RPMI7951 (cell line): ENCODE measurements at regions not wholly inside any gene's neighbourhood (a gene's known extent, or its start where the extent isn't known, plus 50 kb on each side); places are given as distances from the start of the nearest gene placed in this dataset.

Experiments used
- DNase-seq: peaks from one replicate; pipeline ENCODE4 v3.0.0-alpha.2; 2012; ENCODE audit warnings: low read depth

DNA sequence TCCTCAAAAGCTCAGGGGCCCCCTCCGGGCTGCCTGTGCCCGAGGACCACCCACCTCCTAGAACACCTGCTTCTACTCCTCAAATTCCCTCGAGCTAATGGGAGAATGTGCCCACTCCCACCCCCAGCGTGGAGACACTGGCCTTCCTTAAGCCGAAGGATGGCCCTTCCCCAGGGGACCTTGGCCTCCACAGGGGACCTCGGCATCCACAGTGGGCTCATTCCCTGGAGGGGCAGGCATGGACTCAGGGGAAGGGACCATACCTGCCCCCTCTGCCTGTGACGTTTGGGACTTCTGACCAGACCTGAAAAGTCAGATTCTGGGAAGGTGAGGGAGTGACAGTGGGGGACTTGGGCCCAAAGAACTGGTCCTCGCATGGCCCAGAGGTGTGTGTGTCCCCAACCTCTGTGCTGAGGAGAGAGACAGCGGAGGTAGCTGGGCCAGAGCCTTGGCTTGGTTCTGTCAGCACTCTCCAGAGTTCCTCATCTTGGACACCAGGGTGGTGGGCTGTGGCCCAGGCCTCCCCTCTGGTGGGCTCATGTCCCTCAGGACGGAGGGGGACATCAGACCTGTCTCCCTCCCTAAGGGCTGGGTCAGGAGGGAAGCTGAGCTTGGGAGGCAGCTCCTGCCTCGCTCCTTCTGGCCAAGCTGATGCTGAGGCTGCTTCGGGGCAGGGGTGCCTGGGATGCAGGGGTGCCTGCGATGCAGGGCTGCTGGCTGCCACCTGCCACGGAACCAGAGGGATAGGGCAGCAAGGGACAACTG lies 240.4 kb downstream of the HAUS1 start:
- DNase-seq = no peak

DNA sequence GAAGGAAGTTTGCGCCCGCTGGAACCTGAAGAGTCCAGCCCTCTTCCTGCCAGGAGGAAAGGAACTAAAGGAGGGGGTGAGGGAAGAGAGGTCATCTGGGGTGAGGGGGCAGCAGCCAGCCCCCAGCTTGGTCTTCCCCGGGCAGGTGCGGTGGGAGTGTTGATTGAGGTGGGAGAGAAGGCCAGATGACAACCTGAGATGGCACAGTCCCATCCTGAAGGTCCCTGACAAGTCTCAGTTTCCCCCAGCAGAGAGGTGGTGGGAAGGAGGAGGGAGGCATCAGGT lies 240.9 kb downstream of the HAUS1 start:
- no peak for DNase-seq

DNA sequence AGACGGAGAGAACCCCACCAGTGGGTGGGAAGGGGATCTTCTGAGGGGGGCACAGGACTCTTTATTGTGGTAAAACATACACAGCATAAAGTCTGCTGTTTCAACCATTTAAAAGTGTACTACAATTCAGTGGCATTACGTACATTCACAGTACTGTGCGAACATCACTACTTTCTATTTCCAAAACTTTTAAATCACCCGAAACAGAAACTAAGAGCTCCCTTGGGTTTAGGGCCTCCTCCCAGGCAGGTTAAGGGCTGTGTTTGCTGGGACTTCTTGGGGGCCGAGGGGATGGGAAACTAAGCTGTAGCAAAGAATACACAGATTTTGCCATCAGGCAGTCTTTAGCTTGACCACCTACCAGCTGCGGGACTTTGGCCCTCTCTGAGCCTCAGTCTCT lies 242.0 kb downstream of the HAUS1 start:
- DNase-seq = no peak

DNA sequence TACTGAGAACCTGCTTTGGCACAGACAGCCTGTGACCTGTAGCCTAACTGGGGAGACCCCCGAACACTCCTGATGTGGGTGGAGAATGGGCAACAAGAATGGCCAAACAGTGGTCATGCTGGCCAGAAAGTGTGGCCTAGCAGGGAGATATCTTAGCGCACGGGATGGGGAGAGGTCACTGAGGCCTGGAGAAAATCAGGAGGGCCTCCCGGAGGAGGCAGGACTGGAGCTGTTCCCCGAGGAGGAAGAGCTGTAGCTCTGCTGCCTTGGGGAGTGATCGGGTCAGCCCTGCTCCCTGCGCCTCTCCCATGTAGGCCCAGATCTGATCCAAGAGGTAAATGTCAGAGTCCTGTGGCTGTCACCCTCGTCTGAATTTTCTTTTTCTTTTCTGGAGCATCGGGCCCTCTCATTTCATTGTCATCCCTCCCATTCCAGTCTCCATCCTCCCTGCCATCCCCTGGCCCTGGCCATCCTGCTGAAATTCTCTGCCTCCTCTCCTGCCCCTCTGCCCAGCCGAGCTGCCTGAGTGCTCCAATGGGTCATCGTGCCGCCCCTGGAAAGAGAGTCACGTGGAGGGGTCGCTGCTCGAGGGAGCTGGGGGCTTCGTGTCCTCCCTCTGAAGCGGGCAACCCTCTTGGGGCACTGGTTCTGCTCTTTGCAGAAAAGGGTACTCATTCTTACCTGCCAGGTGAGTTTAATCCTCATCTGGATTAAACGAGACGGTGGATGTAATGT lies 242.9 kb downstream of the HAUS1 start:
- DNase-seq = no peak

DNA sequence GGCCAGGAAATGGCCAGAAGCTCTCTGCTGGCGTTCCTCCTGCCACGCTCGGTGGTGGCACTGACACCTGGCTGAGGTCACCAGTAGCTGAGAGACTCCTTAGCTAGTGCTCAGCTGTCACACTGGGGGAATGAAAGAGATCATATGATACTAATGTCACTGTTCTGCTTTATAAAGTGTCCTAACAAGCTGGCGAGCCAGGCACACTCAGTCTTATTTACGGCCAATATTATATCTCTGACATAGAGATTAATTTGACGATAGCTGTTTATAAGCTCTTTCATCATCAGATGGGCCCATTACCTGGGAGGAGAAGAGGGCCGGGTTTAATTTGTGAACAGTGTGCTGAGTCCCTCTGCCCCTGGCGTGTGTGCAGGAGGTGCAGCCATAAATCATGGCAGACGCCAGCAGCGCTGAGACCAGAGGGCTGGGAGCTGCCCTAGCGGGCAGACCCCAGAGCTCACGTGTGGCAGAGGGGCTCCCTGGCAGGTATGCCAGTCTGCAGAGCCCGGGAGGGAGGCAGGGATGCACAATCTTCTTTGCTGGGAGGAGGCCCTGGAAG lies 246.5 kb downstream of the HAUS1 start:
- DNase-seq = no peak

DNA sequence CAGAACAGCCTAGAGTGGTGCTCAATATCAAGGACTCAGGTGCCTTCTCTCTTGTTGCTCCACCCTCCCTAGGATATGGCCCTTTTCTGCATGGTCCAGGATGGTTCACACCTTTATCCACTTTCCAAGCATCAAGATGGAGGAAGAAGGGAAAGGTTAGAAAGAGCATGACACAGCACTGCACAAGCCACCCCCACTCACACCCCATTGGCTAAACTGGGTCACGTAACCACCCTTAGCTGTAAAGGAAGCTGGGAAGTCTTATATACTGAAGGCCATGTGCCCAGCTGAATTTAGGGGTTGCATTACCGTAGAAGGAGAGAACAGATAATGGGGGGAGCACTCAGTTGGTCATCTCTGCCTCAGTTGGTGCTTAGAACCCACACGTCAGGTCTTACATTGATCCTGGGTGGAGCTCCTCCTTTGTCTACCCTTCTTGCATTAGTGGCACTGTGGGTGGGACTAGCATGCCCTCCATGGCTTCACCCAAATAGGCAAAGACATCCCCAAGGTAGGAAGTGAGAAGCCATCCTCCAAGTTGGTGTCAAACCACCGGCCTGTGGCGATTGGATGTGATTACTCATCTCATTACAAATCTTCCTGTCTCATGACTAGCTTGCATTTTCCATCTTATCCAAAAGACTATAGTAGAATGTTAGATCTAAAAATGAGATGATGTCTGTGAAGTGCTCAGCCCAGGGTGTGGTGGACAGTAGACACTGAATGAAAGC lies 248.5 kb downstream of the HAUS1 start:
- no peak for DNase-seq

DNA sequence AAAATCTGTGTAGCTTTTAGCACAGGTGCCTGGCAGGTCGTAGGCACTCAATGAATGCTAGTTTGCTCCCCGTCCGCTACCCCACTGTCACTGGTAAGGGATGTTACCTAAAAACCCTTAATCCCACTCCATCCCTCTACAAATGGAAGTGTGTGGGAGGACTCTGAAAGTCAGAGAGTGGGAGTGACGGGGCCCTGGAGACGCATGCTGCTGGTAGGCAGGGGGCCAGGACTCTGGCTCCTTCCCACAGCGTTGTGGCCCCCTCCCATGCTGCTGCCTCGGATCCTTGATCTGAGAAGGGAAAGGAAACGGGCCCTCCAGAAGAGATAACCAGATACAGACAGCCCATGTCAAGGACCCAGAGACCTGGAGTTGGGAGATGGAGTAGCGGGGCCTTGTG lies 249.3 kb downstream of the HAUS1 start:
- DNase-seq = no peak

DNA sequence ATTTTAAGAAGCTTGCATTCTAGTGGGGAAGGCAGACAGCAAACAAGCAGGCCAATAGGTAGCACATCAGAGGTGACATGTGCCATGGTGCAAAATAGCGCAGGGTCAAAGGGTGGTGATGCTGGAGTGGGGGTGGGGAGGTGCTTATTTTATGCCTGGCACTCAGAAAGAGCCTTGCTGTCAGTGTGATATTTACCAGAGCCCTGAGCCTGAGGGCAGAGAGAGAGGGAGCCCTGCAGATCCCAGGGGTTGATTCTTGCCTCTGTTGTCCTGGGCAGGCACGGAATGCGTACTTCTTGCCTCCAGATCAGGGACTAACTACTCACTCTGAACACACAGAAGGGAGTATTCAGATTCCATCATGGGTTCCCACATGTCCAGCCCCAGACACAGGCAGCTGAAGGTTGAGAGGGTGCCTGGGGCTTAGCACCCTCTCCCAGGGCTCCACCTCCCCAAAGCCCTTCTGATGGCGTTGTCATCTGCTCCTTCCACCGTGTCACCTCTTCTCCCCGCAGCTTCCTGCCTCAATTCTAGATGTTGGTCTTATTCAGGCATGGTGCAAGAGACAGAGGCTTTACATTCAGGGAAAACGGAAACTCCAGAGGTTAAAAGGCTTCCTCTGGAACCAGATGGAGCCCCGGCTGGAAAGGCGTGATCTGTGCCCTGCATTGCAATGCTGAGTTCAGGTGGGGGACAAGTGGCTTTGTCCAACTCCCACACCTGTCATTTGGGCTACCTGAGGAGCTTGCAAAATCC lies 252.3 kb downstream of the HAUS1 start:
- no peak for DNase-seq

DNA sequence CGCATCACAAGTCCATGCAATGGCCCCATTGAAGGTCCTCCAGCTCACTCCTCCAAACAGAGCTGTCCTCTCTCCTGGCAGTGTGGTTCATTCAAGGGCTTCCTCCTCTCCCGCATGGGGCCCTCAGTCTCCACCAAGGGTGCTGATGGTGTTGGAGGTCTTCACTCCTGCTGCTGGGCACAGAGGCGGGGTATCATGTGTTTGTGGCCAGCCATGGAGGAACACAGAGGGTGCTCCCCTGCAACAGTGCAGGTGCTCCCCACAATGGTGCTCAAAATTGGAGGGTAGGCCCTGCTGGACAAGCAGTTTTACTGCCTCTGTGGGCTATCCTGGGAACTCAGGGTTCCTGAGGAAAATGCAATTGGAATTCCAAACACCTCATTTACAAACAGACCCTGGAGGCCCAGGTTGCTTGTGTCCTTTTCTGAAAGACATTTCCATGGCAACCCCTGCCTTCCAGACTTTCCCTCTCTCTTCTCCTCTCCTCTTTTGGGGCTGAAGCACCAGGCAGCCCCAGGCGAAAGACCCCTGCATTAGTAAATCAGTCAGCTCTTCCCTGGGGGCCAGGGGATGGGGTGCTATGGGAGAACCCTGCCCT lies 256.0 kb downstream of the HAUS1 start:
- no peak for DNase-seq

DNA sequence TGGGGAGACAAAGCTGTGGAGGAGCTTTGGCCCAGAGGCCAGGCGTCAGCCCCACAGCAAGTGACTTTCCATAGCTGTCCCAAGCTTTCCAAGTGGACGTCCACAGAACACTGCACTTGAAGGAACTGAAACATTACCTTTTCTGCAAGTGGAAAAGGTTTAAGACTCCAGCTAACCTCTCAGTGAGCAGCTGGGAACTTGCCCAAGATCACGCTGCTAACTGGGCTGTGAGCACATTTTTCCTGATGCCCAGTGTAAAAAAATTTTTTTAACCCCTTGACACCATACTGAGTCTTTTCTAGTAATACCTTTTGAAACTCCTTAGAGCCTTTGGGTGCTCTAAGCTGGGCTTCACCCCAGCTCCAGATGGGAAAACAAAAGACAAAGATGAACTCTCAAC lies 256.7 kb downstream of the HAUS1 start:
- DNase-seq = no peak

DNA sequence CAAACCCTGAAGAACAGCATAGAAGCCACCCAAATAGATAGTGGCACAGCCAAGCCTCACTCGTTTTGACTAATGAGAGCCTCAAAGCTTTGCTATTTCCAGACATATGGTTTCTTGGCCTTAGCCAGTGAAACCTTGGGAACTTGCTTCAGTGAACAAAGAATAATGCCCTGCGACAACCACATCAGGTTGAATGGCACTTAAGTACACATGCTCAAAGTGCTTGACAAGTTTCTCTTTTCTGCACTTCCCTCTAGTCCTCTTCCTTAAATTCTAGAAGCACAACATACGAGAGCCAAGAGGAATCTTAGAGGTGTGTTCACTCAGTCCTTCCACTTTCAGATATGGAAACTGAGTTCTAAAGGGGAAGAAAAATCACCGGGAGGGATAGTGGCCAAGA lies 258.3 kb downstream of the HAUS1 start:
- DNase-seq = no peak

DNA sequence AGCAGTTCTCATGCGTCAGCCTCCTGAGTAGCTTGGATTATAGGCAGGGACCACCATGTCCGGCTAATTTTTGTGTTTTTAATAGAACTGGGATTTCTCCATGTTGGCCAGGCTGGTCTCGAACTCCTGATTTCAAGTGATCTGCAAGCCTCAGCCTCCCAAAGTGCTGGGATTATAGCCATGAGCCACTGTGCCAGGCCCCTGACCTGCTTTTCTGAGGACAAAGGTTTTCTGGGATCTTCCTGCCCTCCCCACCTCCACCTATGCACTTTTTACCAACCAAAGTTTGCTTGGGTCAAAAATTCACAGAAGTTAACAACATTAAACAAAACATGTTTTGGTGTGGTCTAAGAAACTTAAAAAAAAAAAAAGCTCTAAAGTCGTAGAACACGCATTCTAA lies 259.9 kb downstream of the HAUS1 start:
- no peak for DNase-seq

DNA sequence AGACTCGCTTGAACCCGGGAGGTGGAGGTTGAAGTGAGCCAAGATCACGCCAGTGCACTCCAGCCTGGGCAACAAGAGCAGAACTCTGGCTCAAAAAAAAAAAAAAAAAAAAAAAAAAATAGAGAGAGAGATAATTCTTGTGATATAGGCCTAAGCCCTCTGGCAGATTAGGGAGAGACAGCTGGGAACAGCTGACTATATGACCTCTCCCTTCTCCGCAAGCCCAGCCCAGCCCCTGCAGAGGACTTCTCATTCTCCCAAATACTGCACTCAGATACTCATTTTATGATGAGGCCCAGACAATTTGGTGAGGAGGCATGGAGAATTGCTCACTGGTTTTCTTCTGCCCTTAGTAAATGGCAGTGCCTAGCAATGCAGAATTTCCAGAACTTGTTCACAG lies 262.0 kb downstream of the HAUS1 start:
- no peak for DNase-seq

DNA sequence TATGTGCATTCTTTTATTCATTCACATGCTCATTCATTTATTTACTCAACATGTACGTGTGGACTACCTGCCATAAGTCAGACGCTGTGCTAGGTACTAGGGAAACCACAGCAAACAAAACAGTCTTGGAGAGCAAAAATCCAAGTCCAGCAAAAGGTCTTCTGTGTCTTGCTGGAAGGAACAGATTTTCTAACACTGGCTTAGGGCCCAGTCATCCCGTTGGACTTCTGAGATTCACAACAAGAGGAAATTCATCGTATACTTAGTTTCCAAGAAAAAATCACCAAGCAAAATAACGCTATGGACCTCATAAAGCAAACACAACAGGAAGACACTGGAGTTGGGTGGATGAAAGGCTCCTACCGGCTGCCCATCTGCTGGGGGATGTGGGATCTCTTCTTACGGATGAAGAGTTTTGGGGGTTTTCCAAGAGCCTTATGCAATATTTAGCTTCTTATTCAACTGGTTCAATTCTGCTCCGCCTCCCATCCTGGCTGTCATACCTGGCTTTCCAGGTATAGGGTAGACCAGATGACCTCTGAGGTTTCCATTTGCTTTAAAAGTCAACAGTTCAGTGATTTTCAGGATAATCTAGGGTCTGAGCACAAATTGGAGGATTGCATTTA lies 262.7 kb downstream of the HAUS1 start:
- DNase-seq = no peak

DNA sequence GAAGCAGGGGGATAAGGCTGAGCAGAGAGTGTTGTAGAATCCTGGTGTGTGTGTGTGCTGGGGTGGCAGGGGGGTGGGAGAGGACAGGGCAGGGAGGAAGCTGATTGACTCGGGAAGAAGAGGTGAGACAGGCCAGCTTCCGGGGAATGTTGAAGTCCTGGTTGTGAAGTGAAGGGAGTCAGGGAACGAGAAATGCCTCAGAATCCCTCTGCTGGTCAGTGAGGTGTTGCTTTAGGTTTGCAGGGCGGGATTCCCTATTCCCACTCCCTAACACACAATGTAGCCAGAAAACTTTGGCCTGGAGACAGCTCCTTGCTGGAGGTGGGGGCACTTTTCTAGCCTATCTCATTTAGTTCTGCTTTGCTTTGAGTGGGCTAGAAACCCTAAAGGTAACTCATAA lies 265.1 kb downstream of the HAUS1 start:
- no peak for DNase-seq

DNA sequence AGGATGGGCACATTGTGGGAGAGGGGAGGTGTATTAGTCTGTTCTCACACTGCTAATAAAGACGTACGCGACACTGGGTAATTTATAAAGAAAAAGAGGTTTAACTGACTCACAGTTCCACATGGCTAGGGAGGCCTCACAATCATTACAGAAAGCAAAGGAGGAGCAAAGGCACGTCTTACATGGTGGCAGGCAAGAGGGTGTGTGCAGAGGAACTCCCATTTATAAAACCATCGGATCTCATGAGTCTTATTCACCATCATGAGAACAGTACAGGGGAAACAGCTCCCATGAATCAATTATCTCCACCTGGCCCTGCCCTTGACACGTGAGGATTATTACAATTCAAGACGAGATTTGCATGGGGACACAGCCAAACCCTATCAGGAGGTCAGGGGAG lies 266.7 kb downstream of the HAUS1 start:
- no peak for DNase-seq

DNA sequence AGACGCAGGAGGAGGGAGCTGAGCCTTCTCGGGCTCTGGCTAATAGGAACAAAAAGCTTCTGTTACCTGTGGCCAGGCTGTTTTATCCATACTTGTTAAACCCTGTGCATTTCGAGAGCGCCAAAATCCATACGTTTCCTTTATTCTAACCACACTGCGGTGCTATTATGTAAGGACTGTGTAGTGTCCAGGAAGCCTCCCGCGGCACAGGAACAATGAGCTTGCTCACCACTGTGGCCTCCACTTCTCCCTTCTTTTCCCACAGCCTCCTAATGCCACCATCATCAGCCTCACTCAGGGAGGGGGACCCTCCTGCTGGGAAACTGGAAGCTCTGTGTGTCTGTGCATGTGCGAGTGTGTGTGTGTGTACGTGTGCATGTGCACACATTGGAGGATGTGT lies 268.5 kb downstream of the HAUS1 start:
- DNase-seq = no peak

DNA sequence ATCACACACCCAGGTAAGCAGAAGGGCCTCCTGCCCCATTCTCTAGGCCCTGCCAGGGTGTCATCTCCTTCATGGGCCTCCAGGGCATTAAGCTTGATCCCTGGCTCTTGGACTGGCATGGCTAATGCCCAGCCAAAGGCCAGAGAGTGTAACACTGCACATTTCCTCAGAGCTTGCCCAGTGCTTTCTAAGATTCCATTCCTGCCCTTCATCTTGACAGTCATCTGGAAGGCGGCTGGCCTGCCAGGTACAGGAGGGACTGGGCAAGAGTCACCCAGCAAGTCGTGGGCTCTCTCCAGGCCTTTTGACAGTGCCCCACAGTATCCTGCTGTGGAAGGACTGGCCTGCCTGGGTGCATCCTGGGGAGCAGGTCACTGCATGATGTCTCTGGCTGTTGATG lies 268.9 kb downstream of the HAUS1 start:
- DNase-seq = no peak

DNA sequence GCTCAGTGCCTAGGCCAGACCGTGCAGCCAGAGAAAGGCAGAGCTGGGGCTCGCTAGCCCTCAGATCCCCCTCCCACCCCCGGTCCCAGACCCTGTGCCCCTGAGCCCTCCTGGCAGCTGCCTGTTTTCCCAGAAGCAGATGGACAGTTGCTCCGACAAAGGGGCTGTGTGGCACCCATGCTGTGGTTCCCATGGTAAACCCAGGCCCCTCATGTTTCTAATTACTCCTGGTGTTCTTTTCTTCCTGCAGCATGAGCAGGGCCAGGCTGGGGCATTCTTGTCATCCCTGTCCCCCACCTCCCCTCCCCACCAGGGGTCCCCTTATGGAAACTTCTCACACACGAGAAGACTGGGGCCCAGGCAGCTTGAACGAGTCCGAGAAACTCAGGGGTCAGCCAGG lies 269.6 kb downstream of the HAUS1 start:
- DNase-seq = no peak

DNA sequence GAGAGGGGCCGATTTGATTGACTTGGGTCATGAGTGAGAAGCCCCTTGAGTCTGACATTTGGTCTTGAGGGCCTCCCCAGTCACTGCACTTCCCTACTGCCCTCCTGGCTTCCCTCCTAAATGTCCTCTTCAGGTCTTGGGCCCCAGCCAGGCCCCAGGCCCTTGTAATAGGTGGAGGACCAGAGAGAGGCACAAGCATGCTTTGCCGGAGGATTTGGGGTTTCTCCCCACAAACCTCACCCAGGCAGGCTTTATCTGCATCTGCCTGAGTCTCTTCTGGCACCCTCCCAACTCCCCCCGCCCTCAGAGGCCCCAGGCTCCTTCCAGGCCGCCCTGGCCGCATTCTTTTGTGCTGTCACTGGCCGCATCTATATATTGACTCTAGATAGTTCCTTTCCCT lies 270.7 kb downstream of the HAUS1 start:
- no peak for DNase-seq

DNA sequence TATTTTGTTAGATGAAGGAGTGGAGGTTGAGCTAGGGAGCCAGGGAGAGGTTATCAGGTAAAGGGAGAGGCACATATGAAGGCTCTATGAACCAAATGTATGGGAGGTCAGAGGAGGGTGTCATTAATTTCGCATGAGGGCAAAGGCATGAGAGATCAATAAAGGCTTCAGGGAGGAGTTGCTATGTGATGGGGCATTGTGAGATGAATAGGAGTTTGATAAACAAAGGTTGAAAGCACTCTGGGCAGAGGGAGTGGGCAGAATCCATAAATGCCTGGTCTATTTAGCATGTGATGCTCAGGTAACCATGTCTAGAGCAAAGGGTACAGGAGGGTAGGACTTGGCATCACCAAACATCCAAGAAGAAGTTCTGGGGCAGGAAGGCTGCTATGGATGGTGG lies 273.4 kb downstream of the HAUS1 start:
- DNase-seq = no peak
